HFF-Myc (cell line): ENCODE measurements at regions not wholly inside any gene's neighbourhood (a gene's known extent, or its start where the extent isn't known, plus 50 kb on each side); places are given as distances from the start of the nearest gene placed in this dataset.

Experiments used
- DNase-seq: peaks from one replicate; pipeline ENCODE4 v3.0.0-alpha.2; 2011; ENCODE audit warnings: low read depth; ENCODE audit errors: extremely low read depth
- H3K4me3 ChIP-seq: replicated peaks from 2 replicates; pipeline ENCODE4 v1.5.1; 2011; ENCODE audit warnings: low read depth, mild to moderate bottlenecking, control low read depth, low read length
- TF ChIP-seq, protein P1 (sequence below): IDR thresholded peaks from 2 replicates; pipeline ENCODE4 v1.5.1; 2012; ENCODE audit warnings: mild to moderate bottlenecking, low read depth, low read length, control low read depth; ENCODE audit errors: missing control alignments

GRCh38 chr16:35750701-35751104 lies 2291.3 kb downstream of the TP53TG3F start:
- DNase-seq, result no peak
- TF ChIP-seq, protein P1, sequence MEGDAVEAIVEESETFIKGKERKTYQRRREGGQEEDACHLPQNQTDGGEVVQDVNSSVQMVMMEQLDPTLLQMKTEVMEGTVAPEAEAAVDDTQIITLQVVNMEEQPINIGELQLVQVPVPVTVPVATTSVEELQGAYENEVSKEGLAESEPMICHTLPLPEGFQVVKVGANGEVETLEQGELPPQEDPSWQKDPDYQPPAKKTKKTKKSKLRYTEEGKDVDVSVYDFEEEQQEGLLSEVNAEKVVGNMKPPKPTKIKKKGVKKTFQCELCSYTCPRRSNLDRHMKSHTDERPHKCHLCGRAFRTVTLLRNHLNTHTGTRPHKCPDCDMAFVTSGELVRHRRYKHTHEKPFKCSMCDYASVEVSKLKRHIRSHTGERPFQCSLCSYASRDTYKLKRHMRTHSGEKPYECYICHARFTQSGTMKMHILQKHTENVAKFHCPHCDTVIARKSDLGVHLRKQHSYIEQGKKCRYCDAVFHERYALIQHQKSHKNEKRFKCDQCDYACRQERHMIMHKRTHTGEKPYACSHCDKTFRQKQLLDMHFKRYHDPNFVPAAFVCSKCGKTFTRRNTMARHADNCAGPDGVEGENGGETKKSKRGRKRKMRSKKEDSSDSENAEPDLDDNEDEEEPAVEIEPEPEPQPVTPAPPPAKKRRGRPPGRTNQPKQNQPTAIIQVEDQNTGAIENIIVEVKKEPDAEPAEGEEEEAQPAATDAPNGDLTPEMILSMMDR, result no peak
- no peak overlapping the region for H3K4me3 ChIP-seq

DNA sequence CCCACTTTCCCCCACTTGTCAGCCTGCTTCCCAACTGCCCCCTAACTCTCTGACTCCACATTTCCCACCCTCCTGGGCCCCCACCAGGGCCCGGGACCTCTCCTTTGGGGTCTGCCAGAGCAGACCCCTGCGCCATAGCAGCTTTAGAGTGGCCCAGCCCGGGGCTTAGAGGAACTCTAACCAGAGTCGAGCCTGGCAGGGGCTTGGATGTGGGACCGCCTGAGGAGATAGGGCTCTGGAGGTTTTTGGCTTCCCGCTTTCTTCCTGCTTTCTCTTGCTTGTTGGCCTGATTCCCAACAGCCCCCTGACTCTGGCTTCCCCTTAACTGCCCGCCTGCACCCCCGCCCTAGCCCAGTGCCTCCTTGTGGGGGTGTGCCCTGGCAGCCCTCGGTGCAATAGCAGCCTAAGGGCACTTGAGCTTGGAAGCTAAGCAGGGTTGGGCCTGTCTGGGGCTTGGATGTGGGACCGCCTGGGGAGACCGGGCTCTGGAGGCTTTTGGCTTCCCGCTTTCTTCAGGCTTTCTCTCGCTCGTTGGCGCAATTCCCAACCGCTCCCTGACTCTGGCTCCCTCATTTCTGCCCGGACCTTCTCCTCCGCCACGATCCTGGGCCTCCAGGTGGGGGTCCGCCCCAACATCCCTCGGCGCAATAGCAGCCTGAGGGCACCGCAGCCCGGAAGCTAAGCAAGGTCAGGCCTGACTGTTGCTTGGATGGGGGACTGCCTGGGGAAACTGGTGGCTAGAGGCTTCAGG lies 2292.0 kb downstream of the TP53TG3F start:
- TF ChIP-seq, protein P1, result no peak
- DNase-seq, result no peak

DNA sequence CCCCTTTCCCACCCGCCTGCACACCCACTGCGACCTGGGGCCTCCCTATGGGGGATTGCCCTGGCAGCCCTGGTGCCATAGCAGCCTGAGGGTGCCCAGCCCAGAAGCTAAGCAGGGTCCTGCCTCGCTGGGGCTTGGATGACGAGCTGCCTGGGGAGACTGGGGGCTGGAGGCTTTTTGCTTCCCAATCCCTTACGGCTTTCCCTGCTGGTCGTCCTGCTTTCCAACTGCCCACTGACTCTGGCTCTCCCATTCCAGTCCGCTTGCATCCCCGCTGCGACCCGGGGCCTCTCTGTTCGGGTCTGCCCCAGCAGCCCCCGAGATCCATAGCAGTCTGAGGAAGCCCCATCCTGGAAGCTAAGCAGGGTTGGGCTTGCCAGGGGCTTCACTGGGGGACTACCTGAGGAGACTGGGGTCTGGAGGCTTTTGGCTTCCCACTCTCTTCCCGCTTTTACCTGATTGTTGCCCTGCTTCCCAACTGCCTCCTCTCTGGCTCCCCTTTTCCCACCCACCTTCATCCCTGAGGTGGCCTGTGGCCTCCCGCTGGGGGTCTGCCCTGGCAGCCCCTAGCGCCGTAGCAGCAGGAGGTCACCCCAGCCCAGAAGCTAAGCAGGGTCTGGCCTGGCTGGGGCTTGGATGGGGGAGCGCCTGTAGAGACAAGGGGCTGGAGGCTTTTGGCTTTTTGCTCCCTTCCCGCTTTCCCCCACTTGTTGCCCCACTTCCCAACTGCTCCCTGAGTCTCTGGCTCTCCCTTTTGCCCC lies 2292.8 kb downstream of the TP53TG3F start:
- no peak overlapping the region for H3K4me3 ChIP-seq
- TF ChIP-seq, protein P1, result no peak
- DNase-seq, result no peak

More for the DNA sequence above, 2292.0 kb downstream of the TP53TG3F start:
- no peak overlapping the region for H3K4me3 ChIP-seq

DNA sequence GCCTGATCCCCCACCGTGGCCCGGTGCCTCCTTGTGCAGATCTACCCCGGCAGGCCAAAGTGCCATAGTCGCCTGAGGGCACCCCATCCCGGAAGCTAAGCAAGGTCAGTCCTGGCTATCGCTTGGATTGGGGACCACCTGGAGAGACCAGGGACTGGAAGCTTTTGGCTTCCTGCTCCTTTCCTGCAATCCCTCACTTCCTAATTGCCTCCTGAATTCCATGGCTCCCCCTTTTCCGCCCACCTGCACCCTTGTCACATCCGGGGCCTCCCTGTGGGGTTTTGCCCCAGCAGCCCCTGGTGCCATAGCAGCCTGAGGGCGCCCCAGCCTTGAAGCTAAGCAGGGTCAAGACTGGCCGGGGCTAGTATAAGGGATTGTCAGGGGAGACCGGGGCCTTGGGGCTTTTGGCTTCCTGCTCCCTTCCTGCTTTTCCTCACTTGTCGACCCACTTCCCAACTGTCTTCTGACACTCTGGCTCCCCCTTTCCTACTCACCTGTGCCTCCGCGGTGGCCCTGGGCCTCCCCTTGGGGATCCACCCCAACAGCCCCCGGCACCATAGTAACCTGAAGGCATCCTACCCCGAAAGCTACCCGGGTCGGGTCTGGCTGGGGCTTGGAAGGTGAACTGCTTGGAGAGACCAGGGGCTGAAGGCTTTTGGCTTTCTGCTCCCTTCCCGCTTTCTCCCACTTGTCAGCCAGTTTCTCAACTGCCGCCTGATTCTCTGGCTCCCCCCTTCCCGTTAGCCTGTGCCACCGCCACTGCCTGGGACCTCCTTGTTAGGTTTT lies 2293.6 kb downstream of the TP53TG3F start:
- DNase-seq, result no peak
- TF ChIP-seq, protein P1, result no peak
- H3K4me3 ChIP-seq, result no peak overlapping the region

DNA sequence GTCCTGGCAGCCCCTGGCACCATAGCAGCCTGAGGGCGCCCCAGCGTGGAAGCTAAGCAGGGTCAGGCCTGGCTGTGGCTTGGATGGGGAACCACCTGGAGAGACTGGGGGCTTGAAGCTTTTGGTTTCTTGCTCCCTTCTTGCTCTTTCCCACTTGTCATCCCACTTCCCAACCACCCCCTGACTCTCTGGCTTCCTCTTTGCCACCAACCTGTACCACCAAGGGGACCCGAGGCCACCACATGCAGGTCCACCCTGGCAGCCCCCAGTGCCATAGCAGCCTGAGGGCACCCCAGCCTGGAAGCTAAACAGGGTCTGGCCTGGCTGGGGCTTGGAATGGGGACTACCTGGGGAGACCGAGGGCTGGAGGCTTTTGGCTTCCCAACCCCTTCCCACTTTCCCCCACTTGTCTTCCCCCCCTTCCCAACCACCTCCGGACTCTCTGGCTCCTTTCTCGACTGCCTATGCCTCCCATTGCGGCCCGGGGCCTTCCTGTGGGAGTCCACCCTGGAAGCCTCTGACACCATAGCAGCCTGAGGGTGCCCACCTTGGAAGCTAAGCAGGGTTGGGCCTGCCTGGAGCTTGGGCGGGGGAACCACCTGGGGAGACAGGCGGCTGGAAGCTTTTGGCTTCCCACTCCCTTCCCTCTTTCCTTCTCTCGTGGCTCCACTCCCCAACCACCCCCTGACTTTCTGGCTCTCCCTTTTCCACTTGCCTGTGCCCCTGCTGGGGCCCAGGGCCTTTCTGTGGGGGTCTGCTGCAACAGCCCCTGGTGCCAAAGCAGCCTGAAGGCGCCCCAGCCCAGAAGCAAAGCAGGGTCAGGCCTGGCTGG lies 2294.4 kb downstream of the TP53TG3F start:
- no peak overlapping the region for H3K4me3 ChIP-seq
- TF ChIP-seq, protein P1, result no peak
- DNase-seq, result no peak
